HG02610 (cell line): ENCODE measurements at regions not wholly inside any gene's neighbourhood (a gene's known extent, or its start where the extent isn't known, plus 50 kb on each side); places are given as distances from the start of the nearest gene placed in this dataset.

ENCODE experiments used
- ATAC-seq: cut with Tn5 transposase; IDR thresholded peaks from one replicate; pipeline ENCODE4 v1.9.1; 2021; ENCODE audit warnings: mild to moderate bottlenecking, moderate library complexity; ENCODE audit not compliant: unreplicated experiment

DNA sequence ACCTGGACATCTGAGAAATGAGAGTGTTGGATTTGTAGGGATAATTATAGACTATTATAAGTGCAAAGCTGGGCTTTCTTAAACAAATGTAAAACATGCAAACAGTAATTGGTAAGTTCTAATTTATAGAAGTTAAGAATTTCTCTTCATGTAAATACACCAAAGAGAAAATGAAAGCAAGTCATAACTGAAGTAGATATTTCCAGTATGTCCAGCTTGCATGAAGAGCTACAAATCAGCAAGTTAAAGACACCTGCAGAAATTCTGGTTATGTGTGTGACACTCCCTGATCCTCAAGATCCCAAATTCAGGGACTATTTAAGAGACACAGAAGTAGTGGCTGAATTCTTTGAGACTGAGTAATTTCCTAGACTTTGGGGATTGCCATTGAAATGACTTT lies 308.9 kb downstream of the TLE4 start:
- ATAC-seq = peak; percentile 45

- ATAC-seq = peak; percentile 62
These were observed 306.3 kb downstream of the TLE4 start for GRCh38 chr9:79877943-79878602.

DNA sequence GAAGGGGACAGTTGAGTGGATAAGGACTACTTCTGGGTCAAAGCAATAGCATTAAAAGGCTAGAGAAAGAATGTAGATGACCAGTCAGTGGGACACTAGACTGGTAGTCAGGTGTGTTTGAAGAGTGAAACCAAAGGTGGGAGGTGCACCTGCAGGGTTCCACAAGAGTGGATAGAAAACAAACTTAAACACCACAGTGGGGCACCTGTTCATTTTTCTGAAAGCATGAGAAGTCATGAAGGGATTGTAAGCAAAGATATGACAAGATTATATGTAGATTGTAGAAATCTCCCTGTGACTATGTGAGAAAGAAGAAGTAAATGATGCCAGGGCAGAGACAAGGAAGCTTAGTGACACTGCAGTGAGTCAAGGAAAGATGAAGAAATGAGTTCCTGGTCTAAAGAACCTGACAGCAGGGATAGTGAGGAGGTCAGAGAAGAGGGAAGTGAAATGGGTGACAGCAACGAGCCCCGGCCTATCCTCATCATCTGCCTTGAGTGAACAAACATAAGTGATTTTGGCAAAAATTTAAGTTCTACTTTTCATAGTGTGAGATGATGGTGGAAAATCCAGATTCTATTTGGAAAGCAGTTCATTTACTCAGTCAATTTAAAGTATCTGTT lies 296.9 kb downstream of the TLE4 start:
- no peak for ATAC-seq

DNA sequence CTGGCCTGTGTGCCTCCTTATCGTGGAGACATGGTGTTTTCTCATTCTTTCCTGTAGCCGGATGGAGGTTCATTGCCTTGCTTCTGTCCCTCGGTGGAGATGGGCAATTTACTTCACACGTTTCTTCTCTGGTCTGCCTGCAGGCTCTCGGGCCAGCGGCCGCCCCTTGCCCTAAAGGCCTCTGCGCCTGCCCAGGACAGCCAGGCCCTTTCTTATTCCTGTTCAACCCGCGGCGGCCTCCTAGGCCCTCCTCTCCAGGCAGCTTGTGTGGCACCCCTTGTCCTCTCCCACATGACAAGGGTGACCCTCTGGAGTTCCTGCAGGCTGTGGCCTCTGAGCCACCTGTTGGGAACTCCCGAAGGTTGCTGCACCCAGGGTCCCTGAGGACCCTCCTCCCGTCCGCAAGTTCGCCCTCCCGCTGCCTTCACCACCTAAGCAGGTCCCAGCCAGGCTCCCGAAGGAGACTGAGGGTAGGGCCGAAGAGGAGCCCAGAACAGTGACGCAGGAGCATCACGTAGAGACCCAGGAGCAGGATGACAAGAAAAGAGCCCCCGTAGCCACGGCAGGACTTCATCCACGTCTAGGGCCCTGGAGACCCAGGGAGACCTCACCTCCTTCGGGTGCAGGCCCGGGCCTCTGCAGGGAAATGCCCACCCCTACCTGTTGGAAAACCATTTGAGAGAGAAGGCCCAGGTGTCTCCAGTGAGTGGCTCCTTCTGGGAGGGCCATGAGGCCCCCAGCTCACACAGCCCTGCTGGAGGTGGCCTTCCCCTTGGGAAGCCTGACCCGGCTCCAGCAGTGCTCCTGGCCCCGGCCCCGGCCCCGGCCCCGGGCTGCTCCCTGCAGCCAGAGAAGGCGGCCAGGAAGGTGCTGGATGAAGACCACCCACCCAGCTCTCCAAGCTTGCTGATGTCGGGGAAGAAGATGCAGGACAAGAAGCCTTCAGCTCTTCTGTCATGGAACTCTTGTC lies 291.4 kb downstream of the TLE4 start:
- no peak for ATAC-seq

DNA sequence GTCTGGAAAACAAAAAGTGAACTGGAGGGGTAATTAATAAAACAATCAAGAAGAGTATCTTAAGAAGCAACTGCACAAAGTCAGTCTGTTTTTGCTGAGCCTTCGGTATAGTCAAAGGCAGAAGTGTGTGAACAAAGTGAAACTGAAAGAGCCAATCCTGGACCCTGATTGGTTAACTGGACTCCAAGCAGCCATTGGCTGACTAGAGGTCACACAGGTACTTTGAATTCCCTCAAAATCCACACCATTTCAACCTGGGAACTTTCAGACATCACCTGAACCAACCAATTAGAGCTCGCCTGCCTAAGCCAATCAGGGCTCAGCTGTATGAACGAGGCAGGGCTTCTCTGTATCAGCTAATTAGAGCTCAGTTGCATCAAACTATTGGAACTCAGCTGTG lies 286.7 kb downstream of the TLE4 start:
- ATAC-seq = peak; percentile 62

GRCh38 chr9:79857188-79857587 lies 285.4 kb downstream of the TLE4 start:
- no peak for ATAC-seq

GRCh38 chr9:79847074-79847473 lies 275.3 kb downstream of the TLE4 start:
- no peak for ATAC-seq

DNA sequence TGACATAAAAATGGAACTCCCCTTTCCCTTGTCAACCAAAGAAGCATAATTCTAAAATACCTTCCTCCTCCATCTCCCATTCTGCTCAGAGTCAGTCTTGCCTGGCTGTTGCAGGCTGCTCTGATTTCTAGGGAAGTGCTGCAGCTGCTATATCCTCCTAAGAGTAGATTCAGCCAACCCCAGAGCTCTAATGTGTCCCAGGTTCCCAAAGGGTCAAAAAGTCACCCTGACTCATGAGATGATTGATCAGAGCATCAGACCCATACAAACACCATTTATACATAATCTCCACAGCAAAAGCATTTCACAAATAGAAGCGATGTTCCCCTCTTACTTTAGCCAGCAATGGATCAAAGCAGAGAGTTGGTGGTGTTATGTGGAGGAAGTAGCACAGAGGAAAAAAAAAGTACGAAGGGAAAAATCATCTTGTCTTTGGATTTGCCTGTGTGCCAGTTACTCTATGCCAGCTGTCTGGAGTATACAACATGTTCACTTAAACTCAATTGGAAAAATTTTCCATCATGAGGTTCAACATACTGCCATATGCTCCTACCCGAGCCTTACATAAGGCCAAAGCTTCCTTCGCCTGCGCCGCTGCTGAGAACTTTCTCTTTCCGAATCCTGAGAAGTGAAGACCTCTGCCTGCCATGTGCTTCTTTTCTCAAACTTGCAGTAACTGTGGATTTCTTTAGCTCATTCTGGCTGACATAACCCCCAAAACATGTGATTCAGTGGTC lies 258.0 kb downstream of the TLE4 start:
- ATAC-seq = no peak

DNA sequence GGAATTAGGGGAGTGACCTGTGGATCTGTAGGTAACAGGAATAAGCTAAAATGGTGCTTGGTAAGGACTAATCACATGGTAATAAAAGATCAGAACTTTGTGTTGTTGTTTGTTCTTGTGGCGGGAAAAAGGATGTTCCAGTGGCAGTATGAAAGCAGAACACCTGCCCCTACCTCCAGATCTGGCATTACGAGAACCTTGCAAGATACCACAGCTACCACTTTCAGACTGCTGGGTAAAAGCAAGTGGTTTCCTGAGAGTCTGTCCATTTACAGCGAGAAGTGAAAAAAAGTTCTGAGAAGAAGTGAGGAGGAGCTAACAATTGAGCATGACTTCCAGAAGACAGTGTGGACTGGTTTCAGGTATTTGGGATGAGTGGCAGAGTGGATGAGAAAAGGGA lies 252.5 kb downstream of the TLE4 start:
- ATAC-seq = peak; percentile 84

DNA sequence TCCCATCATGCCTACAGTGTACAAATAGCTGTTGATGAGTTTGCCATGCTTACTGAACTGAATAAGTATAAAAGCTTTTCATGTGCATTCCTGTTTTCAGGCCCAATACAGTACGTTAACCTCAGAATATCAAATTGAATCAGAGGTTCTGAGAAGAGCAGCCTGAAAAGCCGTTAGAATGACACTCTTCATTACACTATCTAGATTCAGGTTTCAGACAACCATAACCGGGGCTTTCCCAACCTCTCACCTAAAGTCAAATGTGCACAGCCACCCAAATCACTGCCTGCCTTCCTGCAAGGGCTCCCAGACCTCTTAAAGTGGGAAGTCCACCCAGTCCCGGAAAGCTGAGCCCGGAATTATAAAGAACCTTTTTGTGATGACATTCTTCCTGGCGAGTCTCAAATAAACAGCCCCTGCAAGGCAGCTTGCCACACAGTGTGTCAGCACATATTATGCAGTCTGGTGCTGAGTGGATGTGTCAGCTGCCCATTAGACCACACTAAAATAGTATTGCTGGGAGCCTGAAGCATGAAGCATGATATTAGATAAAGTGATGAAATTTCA lies 245.8 kb downstream of the TLE4 start:
- peak; percentile 92 for ATAC-seq

DNA sequence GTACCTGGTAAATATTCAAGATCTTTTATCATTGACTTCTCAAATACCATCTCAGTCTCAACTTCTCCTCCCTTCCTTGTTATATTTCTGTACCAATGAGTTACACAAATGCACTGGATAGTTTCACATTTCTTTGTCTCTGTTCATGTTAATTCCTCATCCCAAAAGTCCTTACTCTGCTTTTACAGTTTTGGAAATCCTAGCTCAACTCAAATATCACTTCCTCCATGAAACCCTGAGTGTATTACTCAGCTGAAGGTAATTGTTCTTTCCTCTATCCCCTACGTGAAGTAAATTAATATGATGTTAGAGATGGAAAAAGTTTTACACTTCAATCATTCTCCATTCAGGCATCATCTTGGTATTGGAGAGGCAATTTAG lies 241.5 kb downstream of the TLE4 start:
- ATAC-seq = no peak

DNA sequence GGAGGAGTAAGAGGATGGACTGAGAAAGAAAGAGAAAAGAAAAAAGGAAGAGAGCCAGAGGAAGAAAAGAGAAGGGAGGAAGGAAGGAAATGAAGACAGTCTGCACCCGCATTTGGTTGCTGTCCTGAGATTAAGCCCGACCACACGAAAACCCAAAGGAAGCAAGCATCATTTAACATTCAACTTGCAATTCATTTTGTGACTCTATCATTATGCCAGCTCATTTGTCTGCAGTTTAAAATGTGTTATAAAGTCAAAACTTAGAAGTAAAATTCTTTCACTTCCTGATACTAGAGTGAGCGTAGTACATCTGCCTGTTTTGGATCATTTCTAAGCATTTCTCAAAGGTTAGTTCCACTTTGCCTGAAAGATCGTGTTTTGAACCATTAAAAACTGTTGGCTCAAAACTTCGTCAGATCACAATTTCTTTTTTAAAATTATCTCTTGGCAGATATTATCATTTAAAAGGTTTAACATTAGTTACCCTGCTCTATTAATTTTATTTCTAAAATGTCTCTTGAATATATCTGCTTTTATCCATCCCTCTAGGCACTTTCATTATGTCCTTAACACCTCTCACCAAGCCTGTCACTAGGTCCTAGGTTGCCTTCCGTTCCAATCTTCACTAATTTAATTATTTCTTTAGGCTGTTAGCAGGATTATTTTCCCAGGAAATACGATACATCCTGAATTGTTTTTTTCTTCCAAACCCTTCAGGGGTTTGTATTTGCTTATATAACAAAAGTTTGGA lies 240.9 kb downstream of the TLE4 start:
- peak; percentile 78 for ATAC-seq

DNA sequence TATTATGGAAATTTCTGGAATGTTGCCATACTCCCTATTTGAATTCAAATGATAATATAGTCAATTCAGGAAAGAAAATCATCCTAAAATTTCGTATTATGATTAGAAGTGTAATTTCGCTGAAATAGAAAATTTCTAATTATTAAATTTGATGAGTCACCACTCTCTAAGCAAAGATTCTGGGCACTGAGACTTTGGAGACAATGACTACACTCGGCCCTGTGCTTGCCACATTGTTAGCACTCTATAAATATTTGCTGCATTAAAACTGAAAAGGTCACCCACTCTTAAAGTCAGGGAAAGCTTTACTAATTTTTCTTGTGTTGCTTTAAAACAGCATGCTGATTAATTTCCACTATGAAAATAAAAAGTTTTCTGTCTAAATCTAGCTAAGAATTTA lies 240.3 kb downstream of the TLE4 start:
- ATAC-seq = peak; percentile 27

GRCh38 chr9:79809931-79810330 lies 238.2 kb downstream of the TLE4 start:
- ATAC-seq = no peak

DNA sequence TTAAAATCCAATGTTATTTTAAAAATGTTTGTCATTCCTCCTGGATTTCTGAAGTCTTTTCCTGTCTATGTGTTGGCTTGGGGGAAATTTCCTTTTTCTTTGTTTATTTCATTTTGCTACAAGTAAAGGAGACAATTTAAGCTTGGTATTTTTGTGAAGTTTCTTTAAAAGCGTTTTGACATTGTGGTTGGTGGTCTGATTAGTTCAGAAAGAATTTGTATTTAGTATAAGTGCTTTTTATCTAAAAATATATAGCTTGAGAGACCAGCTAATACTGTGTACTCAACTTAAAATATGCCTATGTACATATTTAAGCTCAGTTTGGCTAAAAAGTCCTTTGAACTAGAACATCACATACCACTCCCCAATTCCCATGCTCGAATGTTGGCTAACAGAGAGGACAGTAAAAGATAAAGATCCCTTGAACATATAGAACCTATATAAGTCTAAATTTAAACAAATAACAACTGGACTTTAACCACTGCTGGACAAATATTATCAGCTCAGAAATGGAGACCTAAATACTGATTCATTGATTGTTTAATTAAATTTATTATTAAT lies 237.6 kb downstream of the TLE4 start:
- ATAC-seq = no peak

DNA sequence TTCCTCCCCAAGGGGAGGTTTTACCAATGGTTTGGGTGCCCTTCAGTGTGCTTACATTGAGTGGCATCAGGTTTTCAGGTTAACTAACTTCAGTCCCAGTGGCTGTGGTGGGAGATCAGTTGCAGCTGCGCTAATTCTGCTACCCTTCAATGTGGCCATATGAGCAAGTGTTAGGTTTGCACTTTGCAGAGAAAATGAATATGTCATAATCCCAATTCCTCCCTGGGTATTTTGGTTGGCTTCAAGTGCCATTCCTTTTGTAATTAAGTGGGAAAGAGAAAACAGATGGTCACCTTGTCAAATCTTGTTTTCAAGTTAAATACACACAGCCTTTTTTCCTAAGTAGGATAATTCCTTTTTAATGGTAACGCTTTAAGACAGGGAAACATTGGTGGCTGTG lies 236.2 kb downstream of the TLE4 start:
- ATAC-seq = no peak

- no peak for ATAC-seq
These were observed 234.3 kb downstream of the TLE4 start for GRCh38 chr9:79806086-79806485.

DNA sequence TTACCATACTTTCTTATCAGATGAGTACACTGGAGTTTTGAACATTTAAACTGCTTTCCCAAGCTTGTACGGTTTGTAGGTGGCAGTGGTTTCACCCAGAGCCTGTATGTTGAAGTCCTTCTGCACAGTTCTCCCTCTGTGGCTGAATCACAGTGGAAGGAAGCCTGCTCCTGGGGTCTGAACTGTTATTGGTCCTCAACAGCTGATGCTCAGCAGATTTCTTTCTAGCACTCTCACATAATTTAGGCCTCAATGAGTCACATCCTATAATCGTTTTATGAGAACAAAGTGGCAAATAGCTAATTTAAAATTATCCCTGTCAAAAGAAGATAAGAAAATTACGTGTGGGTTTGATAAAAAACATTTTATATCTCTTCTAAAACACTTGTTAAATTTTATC lies 229.7 kb downstream of the TLE4 start:
- no peak for ATAC-seq

DNA sequence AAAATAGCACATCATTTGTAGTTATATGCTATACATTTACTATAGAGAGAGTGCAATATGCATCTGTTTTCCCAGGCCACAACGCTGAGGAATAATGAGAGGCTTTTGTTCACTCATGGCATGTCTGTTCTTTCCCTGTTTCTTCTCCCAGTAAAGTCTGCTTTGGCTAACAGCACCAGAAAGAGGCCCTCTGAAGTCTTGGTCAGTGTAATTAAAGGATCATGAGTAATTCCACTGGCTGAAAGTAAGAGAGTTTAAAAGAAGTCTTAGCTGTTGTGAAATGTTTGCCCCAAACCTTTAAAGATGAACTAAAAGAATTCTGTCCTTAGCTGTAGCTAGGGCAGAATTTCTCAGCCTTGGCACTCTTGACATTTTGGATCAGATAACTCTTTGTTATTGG lies 228.8 kb downstream of the TLE4 start:
- no peak for ATAC-seq
